ENCODE measurements at regions not wholly inside any gene's neighbourhood (a gene's known extent, or its start where the extent isn't known, plus 50 kb on each side); places are given as distances from the start of the nearest gene placed in this dataset.
A peak's percentile ranks its signal among the peaks of the same experiment; 100 is the strongest.

DNA sequence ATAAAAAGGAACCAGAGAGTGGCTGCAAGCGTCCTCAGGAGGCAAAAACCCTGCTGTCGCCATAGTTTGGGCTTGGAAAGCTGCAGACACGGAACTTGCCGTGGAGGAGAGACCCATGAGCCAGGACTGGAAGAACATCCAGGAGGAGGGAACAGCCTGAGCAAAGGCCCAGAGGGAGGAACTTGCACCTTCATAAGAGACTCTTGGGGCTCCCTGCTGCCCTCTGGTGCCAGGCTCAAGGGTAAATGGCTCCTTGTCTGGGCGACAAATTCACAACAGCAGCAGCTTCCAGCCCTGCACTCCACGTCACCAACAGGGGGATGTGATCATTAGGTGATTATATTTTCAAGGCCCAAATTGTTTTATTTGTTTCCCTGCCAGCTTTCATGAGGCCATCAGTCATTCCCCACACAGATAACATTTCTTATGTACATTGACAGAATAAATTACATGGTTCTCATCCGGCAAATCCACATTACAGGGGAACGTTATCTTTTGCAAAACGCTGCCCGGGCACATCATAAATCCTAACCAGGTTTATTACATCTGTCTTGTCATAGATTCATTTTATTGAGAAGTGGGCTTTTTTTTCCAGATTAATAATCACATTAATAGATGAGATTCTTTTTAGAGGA, 143.0 kb upstream of the GRIK3 start:
- TF ChIP-seq CTCF (IDR thresholded peaks at IDR 0.05; ENCODE audit: extremely low read depth in 1 of 2, insufficient read depth in 1 of 2, low read depth in 1 of 2, low read length in 2 of 2), result peak; percentile 27 to 35
- no peak for TF ChIP-seq POLR2AphosphoS5 (IDR thresholded peaks at IDR 0.05; ENCODE audit: insufficient read depth, low read depth, low read length)
- TF ChIP-seq, protein P1, sequence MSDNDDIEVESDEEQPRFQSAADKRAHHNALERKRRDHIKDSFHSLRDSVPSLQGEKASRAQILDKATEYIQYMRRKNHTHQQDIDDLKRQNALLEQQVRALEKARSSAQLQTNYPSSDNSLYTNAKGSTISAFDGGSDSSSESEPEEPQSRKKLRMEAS (IDR thresholded peaks at IDR 0.05; ENCODE audit: insufficient read depth, insufficient read length), result no peak

All from endothelial cell of umbilical vein (primary cell).